ENCODE measurements at regions not wholly inside any gene's neighbourhood (a gene's known extent, or its start where the extent isn't known, plus 50 kb on each side); places are given as distances from the start of the nearest gene placed in this dataset.

GRCh38 chr3:20912406-20912805, 726.4 kb upstream of the SGO1 start (continued):
- TF ChIP-seq ZNF396 (CRISPR knock-in tag; IDR thresholded peaks at IDR 0.05; ENCODE audit: borderline replicate concordance) (no peak), ZNF138 (CRISPR knock-in tag; conservative IDR thresholded peaks at IDR 0.05) (no peak), PRDM15 (CRISPR knock-in tag; IDR thresholded peaks at IDR 0.05) (no peak), FOXJ3 (CRISPR knock-in tag; IDR thresholded peaks at IDR 0.05; ENCODE audit: borderline replicate concordance) (no peak), MLX (CRISPR knock-in tag; IDR thresholded peaks at IDR 0.05) (no peak)

- H3K9me3 Mint-ChIP-seq = no peaks in the 10 kb centered on the region
- TF ChIP-seq MAX (CRISPR knock-in tag; IDR thresholded peaks at IDR 0.05) = no peak
- TF ChIP-seq NFYB (CRISPR knock-in tag; conservative IDR thresholded peaks at IDR 0.05; ENCODE audit: low read depth) = no peak
- TF ChIP-seq ATF6 (CRISPR knock-in tag; IDR thresholded peaks at IDR 0.05) = no peak
- TF ChIP-seq CTCF (IDR thresholded peaks at IDR 0.05) = no peak
- TF ChIP-seq HMGA2 (CRISPR knock-in tag; IDR thresholded peaks at IDR 0.05) = no peak
- no peak for TF ChIP-seq KAT7 (CRISPR knock-in tag; IDR thresholded peaks at IDR 0.05; ENCODE audit: borderline replicate concordance)
- no peak for TF ChIP-seq TP53 (CRISPR knock-in tag; IDR thresholded peaks at IDR 0.05)
- DNase-seq (ENCODE audit: low spot score) (no peak), ATAC-seq (no peak)
- no peaks in the 10 kb centered on the region; the same call in 1 of the 2 replicates for H3K27me3 Mint-ChIP-seq (ENCODE audit: low read depth)
- H3K27ac Mint-ChIP-seq = no peak overlapping the region
- ChIA-PET CTCF (no interaction called here), POLR2A (no interaction called here)
- no peaks in the 10 kb centered on the region for H3K36me3 Mint-ChIP-seq
- H3K4me1 Mint-ChIP-seq = peaks cover 14% of the 10 kb centered on the region
- H3K4me3 Mint-ChIP-seq = no peak overlapping the region
These were observed 723.5 kb upstream of the SGO1 start for GRCh38 chr3:20909511-20909910.

- ChIA-PET CTCF (interaction anchor here (0.6 kb wide), 1 partner anchor 952 kb away, joined by 4 read pairs; no protein-coding TSS in a partner anchor), POLR2A (no interaction called here)
- ATAC-seq (no peak), DNase-seq (ENCODE audit: low spot score) (no peak)
- Mint-ChIP-seq H3K36me3 (no peaks in the 10 kb centered on the region), H3K4me1 (peaks cover 15% of the 10 kb centered on the region), H3K27me3 (ENCODE audit: low read depth) (no peaks in the 10 kb centered on the region; the same call in 1 of the 2 replicates), H3K9me3 (no peaks in the 10 kb centered on the region), H3K27ac (no peak overlapping the region), H3K4me3 (no peak overlapping the region)
- TF ChIP-seq CREB1 (CRISPR knock-in tag; IDR thresholded peaks at IDR 0.05) = no peak
These were observed 719.3 kb upstream of the SGO1 start for GRCh38 chr3:20905210-20905805.
